ENCODE measurements at regions not wholly inside any gene's neighbourhood (a gene's known extent, or its start where the extent isn't known, plus 50 kb on each side); places are given as distances from the start of the nearest gene placed in this dataset.

- ATAC-seq: no peak
Observed at GRCh38 chr5:165642366-165642765, 2136.9 kb downstream of the MAT2B start.

GRCh38 chr5:165665735-165666400 lies 2160.4 kb downstream of the MAT2B start:
- no peak for ATAC-seq
- no peak for TF ChIP-seq CSDC2 (CRISPR knock-in tag; IDR thresholded peaks at IDR 0.05)
- no peak for TF ChIP-seq CREB5 (CRISPR knock-in tag; IDR thresholded peaks at IDR 0.05; ENCODE audit: low read depth)
- TF ChIP-seq TSHZ2 (CRISPR knock-in tag; IDR thresholded peaks at IDR 0.05): no peak
- no peak for TF ChIP-seq BACH2 (CRISPR knock-in tag; IDR thresholded peaks at IDR 0.05; ENCODE audit: borderline replicate concordance)
- TF ChIP-seq ZFP30 (CRISPR knock-in tag; IDR thresholded peaks at IDR 0.05): no peak
- no peak for TF ChIP-seq CSRNP3 (CRISPR knock-in tag; IDR thresholded peaks at IDR 0.05)
- TF ChIP-seq ZFP3 (CRISPR knock-in tag; IDR thresholded peaks at IDR 0.05): no peak
- TF ChIP-seq ESRRG (CRISPR knock-in tag; IDR thresholded peaks at IDR 0.05): no peak
- no peak for TF ChIP-seq PPARA (CRISPR knock-in tag; IDR thresholded peaks at IDR 0.05; ENCODE audit: borderline replicate concordance)
- TF ChIP-seq SNAI2 (CRISPR knock-in tag; IDR thresholded peaks at IDR 0.05): no peak
- no peak for TF ChIP-seq POU6F1 (CRISPR knock-in tag; IDR thresholded peaks at IDR 0.05; ENCODE audit: borderline replicate concordance, low read depth)
- TF ChIP-seq ZNF565 (CRISPR knock-in tag; conservative IDR thresholded peaks at IDR 0.05; ENCODE audit: low read depth): no peak

More at GRCh38 chr5:165642366-165642765, 2136.9 kb downstream of the MAT2B start:
- no peak for TF ChIP-seq ZC3H10 (CRISPR knock-in tag; IDR thresholded peaks at IDR 0.05)
- TF ChIP-seq ZFP30 (CRISPR knock-in tag; IDR thresholded peaks at IDR 0.05): no peak
- no peak for TF ChIP-seq ESRRG (CRISPR knock-in tag; IDR thresholded peaks at IDR 0.05)
- TF ChIP-seq ZNF8 (CRISPR knock-in tag; IDR thresholded peaks at IDR 0.05): no peak
- TF ChIP-seq RARB (CRISPR knock-in tag; IDR thresholded peaks at IDR 0.05): no peak
- TF ChIP-seq CSRNP3 (CRISPR knock-in tag; IDR thresholded peaks at IDR 0.05): no peak
- TF ChIP-seq TCF4 (CRISPR knock-in tag; IDR thresholded peaks at IDR 0.05; ENCODE audit: borderline replicate concordance): no peak
- no peak for TF ChIP-seq PATZ1 (CRISPR knock-in tag; IDR thresholded peaks at IDR 0.05; ENCODE audit: borderline replicate concordance)
- no peak for TF ChIP-seq PPARA (CRISPR knock-in tag; IDR thresholded peaks at IDR 0.05; ENCODE audit: borderline replicate concordance)
- TF ChIP-seq SNAI2 (CRISPR knock-in tag; IDR thresholded peaks at IDR 0.05): no peak

GRCh38 chr5:165673499-165673898 lies 2168.1 kb downstream of the MAT2B start:
- ATAC-seq: no peak
- TF ChIP-seq ZNF565 (CRISPR knock-in tag; conservative IDR thresholded peaks at IDR 0.05; ENCODE audit: low read depth) (no peak), BACH2 (CRISPR knock-in tag; IDR thresholded peaks at IDR 0.05; ENCODE audit: borderline replicate concordance) (no peak), SNAI2 (CRISPR knock-in tag; IDR thresholded peaks at IDR 0.05) (no peak), RARB (CRISPR knock-in tag; IDR thresholded peaks at IDR 0.05) (no peak), OSR1 (CRISPR knock-in tag; IDR thresholded peaks at IDR 0.05) (no peak), ZNF70 (CRISPR knock-in tag; IDR thresholded peaks at IDR 0.05) (no peak), TOX (CRISPR knock-in tag; IDR thresholded peaks at IDR 0.05; ENCODE audit: borderline replicate concordance) (no peak), CSDC2 (CRISPR knock-in tag; IDR thresholded peaks at IDR 0.05) (no peak), TSHZ2 (CRISPR knock-in tag; IDR thresholded peaks at IDR 0.05) (no peak), CREB5 (CRISPR knock-in tag; IDR thresholded peaks at IDR 0.05; ENCODE audit: low read depth) (no peak), ZFP30 (CRISPR knock-in tag; IDR thresholded peaks at IDR 0.05) (no peak), GLIS3 (CRISPR knock-in tag; IDR thresholded peaks at IDR 0.05) (no peak)

Data from SK-N-SH treated with all-trans-retinoic acid at 6 μM for 48 hours (cell line).